HepG2 (cell line): ENCODE measurements at regions not wholly inside any gene's neighbourhood (a gene's known extent, or its start where the extent isn't known, plus 50 kb on each side); places are given as distances from the start of the nearest gene placed in this dataset.

ENCODE experiments used
- DR1 ChIP-seq: sonication (generic); formaldehyde crosslinking; IDR thresholded peaks from 2 replicates; pipeline ENCODE4 v1.8.0; 2021; ENCODE audit warnings: mild to moderate bottlenecking, missing genetic modification reagents, inconsistent platforms
- NR1H2 ChIP-seq: sonication (generic); formaldehyde crosslinking; IDR thresholded peaks from 2 replicates; pipeline ENCODE4 v1.8.1; 2022; ENCODE audit warnings: low read depth, missing genetic modification reagents, borderline replicate concordance
- TBP ChIP-seq: sonication (generic); formaldehyde crosslinking; IDR thresholded peaks from 2 replicates; pipeline ENCODE4 v1.5.0; 2020; ENCODE audit warnings: missing genetic modification reagents
- TCF7L2 ChIP-seq: IDR thresholded peaks from 2 replicates; pipeline ENCODE4 v1.6.1; 2011; ENCODE audit warnings: mild to moderate bottlenecking, low read depth, low read length, moderate library complexity
- TF ChIP-seq, protein P1 (sequence below): sonication (generic); formaldehyde crosslinking; IDR thresholded peaks from 2 replicates; pipeline ENCODE4 v1.5.0; 2020; ENCODE audit warnings: mild to moderate bottlenecking, missing genetic modification reagents, moderate library complexity

DNA sequence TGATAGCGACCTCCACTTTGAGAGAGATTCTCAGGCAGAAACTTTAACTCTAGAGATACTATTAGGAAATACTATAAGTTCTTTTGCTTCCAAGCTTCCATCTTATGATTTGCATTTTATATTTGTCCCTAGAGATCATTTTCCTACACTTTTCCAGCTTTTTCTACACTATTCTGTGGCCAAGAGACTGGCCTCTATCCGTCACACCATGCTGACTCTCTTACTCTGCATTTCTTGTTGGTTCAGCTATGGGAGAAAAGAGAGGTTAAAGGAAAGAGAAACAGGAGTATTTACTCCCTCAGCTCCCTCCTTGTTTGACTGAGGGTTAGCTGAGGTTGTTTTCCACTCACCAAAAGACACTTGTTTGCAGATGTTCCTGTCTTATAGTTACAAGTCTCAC lies 665.6 kb upstream of the CXADR start:
- TF ChIP-seq TCF7L2 (no peak), TBP (CRISPR knock-in tag) (no peak), NR1H2 (CRISPR knock-in tag) (no peak), DR1 (CRISPR knock-in tag) (no peak)
- TF ChIP-seq, protein P1, sequence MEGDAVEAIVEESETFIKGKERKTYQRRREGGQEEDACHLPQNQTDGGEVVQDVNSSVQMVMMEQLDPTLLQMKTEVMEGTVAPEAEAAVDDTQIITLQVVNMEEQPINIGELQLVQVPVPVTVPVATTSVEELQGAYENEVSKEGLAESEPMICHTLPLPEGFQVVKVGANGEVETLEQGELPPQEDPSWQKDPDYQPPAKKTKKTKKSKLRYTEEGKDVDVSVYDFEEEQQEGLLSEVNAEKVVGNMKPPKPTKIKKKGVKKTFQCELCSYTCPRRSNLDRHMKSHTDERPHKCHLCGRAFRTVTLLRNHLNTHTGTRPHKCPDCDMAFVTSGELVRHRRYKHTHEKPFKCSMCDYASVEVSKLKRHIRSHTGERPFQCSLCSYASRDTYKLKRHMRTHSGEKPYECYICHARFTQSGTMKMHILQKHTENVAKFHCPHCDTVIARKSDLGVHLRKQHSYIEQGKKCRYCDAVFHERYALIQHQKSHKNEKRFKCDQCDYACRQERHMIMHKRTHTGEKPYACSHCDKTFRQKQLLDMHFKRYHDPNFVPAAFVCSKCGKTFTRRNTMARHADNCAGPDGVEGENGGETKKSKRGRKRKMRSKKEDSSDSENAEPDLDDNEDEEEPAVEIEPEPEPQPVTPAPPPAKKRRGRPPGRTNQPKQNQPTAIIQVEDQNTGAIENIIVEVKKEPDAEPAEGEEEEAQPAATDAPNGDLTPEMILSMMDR (CRISPR knock-in tag), result no peak
